HL-60 (cell line): ENCODE measurements at regions not wholly inside any gene's neighbourhood (a gene's known extent, or its start where the extent isn't known, plus 50 kb on each side); places are given as distances from the start of the nearest gene placed in this dataset.

Experiments
- DNase-seq, 2 experiments: peaks; one replicate each; pipeline ENCODE4 v3.0.0-alpha.2; 2010 to 2020; ENCODE audit warnings: low read depth in 1 of 2, low spot score in 1 of 2
- H3K27ac ChIP-seq: fragments of 250-450 bp; sonication (Bioruptor Pico); replicated peaks from 2 replicates; pipeline ENCODE4 v1.5.1; 2020; ENCODE audit warnings: mild to moderate bottlenecking, moderate library complexity
- H3K27me3 ChIP-seq: fragments of 250-450 bp; sonication (Bioruptor Pico); 2 replicates; pipeline ENCODE4 v1.5.1; 2021; ENCODE audit warnings: mild to moderate bottlenecking, moderate library complexity; ENCODE audit not compliant: insufficient read depth, poor library complexity, severe bottlenecking
- H3K4me3 ChIP-seq: replicated peaks from 2 replicates; pipeline ENCODE4 v1.5.1; 2011; ENCODE audit warnings: mild to moderate bottlenecking, control low read depth, low read length; ENCODE audit not compliant: insufficient read depth
- CTCF ChIP-seq: IDR thresholded peaks from one replicate; pipeline ENCODE4 v1.5.1; 2011; ENCODE audit warnings: low read length, control low read depth, inconsistent platforms; ENCODE audit not compliant: insufficient read depth
- GABPA ChIP-seq: IDR thresholded peaks from 2 replicates; pipeline ENCODE4 v1.6.1; 2012; ENCODE audit warnings: low read depth
- POLR2AphosphoS5 ChIP-seq: IDR thresholded peaks from 2 replicates; pipeline ENCODE4 v1.6.1; 2012; ENCODE audit warnings: low read depth
- REST ChIP-seq: IDR thresholded peaks from 2 replicates; pipeline ENCODE4 v1.6.1; 2012; ENCODE audit warnings: low read depth; ENCODE audit not compliant: insufficient replicate concordance
- SPI1 ChIP-seq: IDR thresholded peaks from 2 replicates; pipeline ENCODE4 v1.6.1; 2012; ENCODE audit warnings: low read depth, mild to moderate bottlenecking, borderline replicate concordance

GRCh38 chr10:107650939-107651338 lies 486.4 kb upstream of the SORCS1 start:
- Histone ChIP-seq H3K27me3 (no peaks in the 10 kb centered on the region), H3K27ac (no peak overlapping the region), H3K4me3 (no peak overlapping the region)
- TF ChIP-seq CTCF (no peak), SPI1 (no peak), POLR2AphosphoS5 (no peak), GABPA (no peak), REST (no peak)
- DNase-seq, result no peak

- Histone ChIP-seq H3K4me3 (no peak overlapping the region), H3K27me3 (no peaks in the 10 kb centered on the region), H3K27ac (no peak overlapping the region)
- DNase-seq, result no peak
- no peak for TF ChIP-seq CTCF
- TF ChIP-seq REST, result no peak
Measured at GRCh38 chr10:107649249-107649648, 484.7 kb upstream of the SORCS1 start.

GRCh38 chr10:107647462-107647861 lies 483.0 kb upstream of the SORCS1 start:
- no peak for DNase-seq
- TF ChIP-seq GABPA, result no peak
- TF ChIP-seq REST, result no peak
- no peak for TF ChIP-seq SPI1
- TF ChIP-seq CTCF, result no peak
- TF ChIP-seq POLR2AphosphoS5, result no peak
- H3K4me3 ChIP-seq, result no peak overlapping the region
- no peaks in the 10 kb centered on the region for H3K27me3 ChIP-seq
- H3K27ac ChIP-seq, result no peak overlapping the region
